OCI-LY1 (cell line): ENCODE measurements at regions not wholly inside any gene's neighbourhood (a gene's known extent, or its start where the extent isn't known, plus 50 kb on each side); places are given as distances from the start of the nearest gene placed in this dataset.

Experiments
- H2AFZ ChIP-seq: fragments of 200-600 bp; sonication (generic), shearing (Covaris generic); 2 replicates; pipeline ENCODE4 v1.6.0; 2014; ENCODE audit warnings: antibody characterized with exemption, mild to moderate bottlenecking, low read length
- H3F3A ChIP-seq: fragments of 200-600 bp; sonication (generic), shearing (Covaris generic); 2 replicates; pipeline ENCODE4 v1.6.0; 2014; ENCODE audit warnings: mild to moderate bottlenecking, antibody characterized with exemption, low read length, moderate library complexity; ENCODE audit not compliant: insufficient read depth
- H3K27ac ChIP-seq: fragments of 200-600 bp; sonication (generic); 2 replicates; pipeline ENCODE4 v1.5.1; 2014; ENCODE audit warnings: low read length, mixed run types, mild to moderate bottlenecking, low read depth; ENCODE audit not compliant: poor library complexity, severe bottlenecking
- H3K27me3 ChIP-seq: fragments of 200-600 bp; sonication (generic); 2 replicates; pipeline ENCODE4 v1.6.0; 2014; ENCODE audit warnings: antibody characterized with exemption, mild to moderate bottlenecking, low read length, moderate library complexity; ENCODE audit not compliant: insufficient read depth
- H3K36me3 ChIP-seq: fragments of 200-600 bp; sonication (generic); 2 replicates; pipeline ENCODE4 v1.6.1; 2014; ENCODE audit warnings: mild to moderate bottlenecking, antibody characterized with exemption, low read length, moderate library complexity, mixed read lengths; ENCODE audit not compliant: insufficient read depth
- H3K4me1 ChIP-seq: fragments of 200-600 bp; sonication (generic); 2 replicates; pipeline ENCODE4 v1.5.1; 2014; ENCODE audit warnings: mild to moderate bottlenecking, low read length, moderate library complexity; ENCODE audit not compliant: insufficient read depth, severe bottlenecking
- H3K4me2 ChIP-seq: fragments of 200-600 bp; sonication (generic), shearing (Covaris generic); 2 replicates; pipeline ENCODE4 v1.6.1; 2014; ENCODE audit warnings: low read length
- H3K4me3 ChIP-seq: fragments of 200-600 bp; sonication (generic); 2 replicates; pipeline ENCODE4 v1.5.1; 2014; ENCODE audit warnings: low read length, low read depth, mild to moderate bottlenecking, mixed read lengths; ENCODE audit not compliant: poor library complexity, severe bottlenecking
- H3K79me2 ChIP-seq: fragments of 200-600 bp; shearing (Covaris generic); 2 replicates; pipeline ENCODE4 v1.6.1; 2016; ENCODE audit warnings: mixed run types, low read length, mixed read lengths; ENCODE audit not compliant: insufficient read depth
- H3K9ac ChIP-seq: fragments of 200-600 bp; sonication (generic), shearing (Covaris generic); 2 replicates; pipeline ENCODE4 v1.6.1; 2014; ENCODE audit warnings: mild to moderate bottlenecking, low read length, mixed read lengths
- H3K9me2 ChIP-seq: fragments of 200-600 bp; sonication (generic), shearing (Covaris generic); 2 replicates; pipeline ENCODE4 v1.6.1; 2014; ENCODE audit warnings: low read depth, mild to moderate bottlenecking, low read length, mixed read lengths
- H3K9me3 ChIP-seq: fragments of 200-600 bp; shearing (Covaris generic); 2 replicates; pipeline ENCODE4 v1.6.1; 2014; ENCODE audit warnings: low read length, mixed read lengths
- H4K20me1 ChIP-seq: fragments of 200-600 bp; sonication (generic), shearing (Covaris generic); 2 replicates; pipeline ENCODE4 v1.6.0; 2016; ENCODE audit warnings: mild to moderate bottlenecking, low read length; ENCODE audit not compliant: insufficient read depth
- EZH2 ChIP-seq: fragments of 200-600 bp; sonication (generic), shearing (Covaris generic); IDR thresholded peaks from 2 replicates; pipeline ENCODE4 v1.8.0; 2017; ENCODE audit warnings: borderline replicate concordance, mixed run types, mild to moderate bottlenecking, antibody characterized with exemption, low read length, moderate library complexity, mixed read lengths
- TF ChIP-seq, protein P1 (sequence below): fragments of 200-600 bp; sonication (generic), shearing (Covaris generic); IDR thresholded peaks from 2 replicates; pipeline ENCODE4 v1.5.1; 2017; ENCODE audit warnings: mild to moderate bottlenecking, antibody characterized with exemption, low read length, moderate library complexity, mixed read lengths

DNA sequence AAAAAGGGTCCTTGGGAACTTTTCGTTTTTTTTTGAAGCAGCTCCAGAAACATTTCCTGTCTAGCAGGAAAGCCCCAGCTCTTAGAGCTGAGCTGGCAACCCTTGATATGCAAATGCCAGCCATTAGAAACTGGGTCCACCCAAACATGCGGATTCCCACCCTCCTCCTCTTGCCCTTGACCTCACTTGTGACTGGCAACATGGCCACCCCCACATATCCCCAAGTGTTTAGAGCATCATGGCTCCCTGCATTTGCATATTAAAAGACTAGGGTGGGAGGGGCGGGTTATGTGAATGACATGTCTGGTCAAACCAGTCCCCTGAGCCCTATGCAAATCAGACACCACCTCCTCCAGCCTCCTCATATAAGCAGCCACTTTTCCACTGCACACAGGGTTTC, 671.1 kb downstream of the FAT4 start:
- Histone ChIP-seq H4K20me1 (no peaks in the 10 kb centered on the region), H3K9ac (no peak overlapping the region), H3K4me1 (no peaks in the 10 kb centered on the region), H3K9me3 (no peaks in the 10 kb centered on the region), H3K36me3 (no peaks in the 10 kb centered on the region), H2AFZ (no peak overlapping the region), H3K79me2 (no peaks in the 10 kb centered on the region), H3K4me2 (no peak overlapping the region), H3F3A (no peaks in the 10 kb centered on the region), H3K27ac (no peak overlapping the region), H3K9me2 (no peaks in the 10 kb centered on the region), H3K27me3 (no peaks in the 10 kb centered on the region), H3K4me3 (no peak overlapping the region)
- TF ChIP-seq, protein P1, sequence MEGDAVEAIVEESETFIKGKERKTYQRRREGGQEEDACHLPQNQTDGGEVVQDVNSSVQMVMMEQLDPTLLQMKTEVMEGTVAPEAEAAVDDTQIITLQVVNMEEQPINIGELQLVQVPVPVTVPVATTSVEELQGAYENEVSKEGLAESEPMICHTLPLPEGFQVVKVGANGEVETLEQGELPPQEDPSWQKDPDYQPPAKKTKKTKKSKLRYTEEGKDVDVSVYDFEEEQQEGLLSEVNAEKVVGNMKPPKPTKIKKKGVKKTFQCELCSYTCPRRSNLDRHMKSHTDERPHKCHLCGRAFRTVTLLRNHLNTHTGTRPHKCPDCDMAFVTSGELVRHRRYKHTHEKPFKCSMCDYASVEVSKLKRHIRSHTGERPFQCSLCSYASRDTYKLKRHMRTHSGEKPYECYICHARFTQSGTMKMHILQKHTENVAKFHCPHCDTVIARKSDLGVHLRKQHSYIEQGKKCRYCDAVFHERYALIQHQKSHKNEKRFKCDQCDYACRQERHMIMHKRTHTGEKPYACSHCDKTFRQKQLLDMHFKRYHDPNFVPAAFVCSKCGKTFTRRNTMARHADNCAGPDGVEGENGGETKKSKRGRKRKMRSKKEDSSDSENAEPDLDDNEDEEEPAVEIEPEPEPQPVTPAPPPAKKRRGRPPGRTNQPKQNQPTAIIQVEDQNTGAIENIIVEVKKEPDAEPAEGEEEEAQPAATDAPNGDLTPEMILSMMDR = no peak
- TF ChIP-seq EZH2 = no peak

DNA sequence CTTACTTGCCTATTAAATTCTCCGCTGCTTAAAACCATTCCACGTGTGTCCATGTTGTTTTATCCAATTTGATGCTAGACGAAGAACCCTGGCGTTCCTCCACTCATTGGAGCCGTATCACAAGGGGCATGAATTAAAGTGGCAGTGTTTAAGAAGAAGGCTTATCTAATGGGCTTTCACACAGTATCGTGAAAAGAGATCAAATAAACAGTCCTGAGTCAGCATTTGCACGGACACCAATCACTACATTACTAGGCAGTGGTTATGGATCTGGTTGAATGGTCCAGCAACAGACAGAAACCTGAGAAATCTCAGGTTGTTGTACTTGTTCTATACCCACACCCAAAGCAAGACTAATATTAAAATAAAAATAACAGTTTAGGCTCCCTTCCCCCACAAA, 671.6 kb downstream of the FAT4 start:
- Histone ChIP-seq H3F3A (no peaks in the 10 kb centered on the region), H4K20me1 (no peaks in the 10 kb centered on the region), H3K9ac (no peak overlapping the region), H3K9me2 (no peaks in the 10 kb centered on the region), H3K4me2 (no peak overlapping the region), H3K4me3 (no peak overlapping the region), H3K4me1 (no peaks in the 10 kb centered on the region), H3K27me3 (no peaks in the 10 kb centered on the region), H3K79me2 (no peaks in the 10 kb centered on the region), H3K9me3 (no peaks in the 10 kb centered on the region), H3K27ac (no peak overlapping the region), H2AFZ (no peak overlapping the region), H3K36me3 (no peaks in the 10 kb centered on the region)
- TF ChIP-seq, protein P1 = no peak
- no peak for TF ChIP-seq EZH2

DNA sequence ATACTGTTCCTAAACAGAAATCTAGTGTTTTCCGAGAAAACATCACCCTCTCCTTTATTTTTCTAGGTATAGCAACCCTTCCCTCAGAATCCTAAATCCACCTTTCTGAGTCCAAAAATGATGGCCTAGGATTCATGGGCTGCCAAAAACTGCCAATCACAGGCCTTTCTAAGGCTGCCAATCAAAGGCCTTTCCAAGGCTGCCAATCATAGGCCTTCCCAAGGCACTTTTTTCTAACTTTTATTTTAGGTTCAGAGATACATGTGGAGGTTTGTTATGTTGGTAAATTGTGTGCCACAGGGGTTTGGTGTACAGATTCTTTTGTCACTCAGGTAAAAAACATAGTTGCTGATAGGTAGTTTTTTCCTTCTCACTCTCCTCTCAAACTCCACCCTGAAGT, 673.7 kb downstream of the FAT4 start:
- Histone ChIP-seq H3K9me3 (no peaks in the 10 kb centered on the region), H3F3A (no peaks in the 10 kb centered on the region), H3K27me3 (no peaks in the 10 kb centered on the region), H3K4me3 (no peak overlapping the region), H3K9me2 (no peaks in the 10 kb centered on the region), H4K20me1 (no peaks in the 10 kb centered on the region), H3K27ac (no peak overlapping the region), H3K4me2 (no peak overlapping the region), H3K36me3 (no peaks in the 10 kb centered on the region), H3K9ac (no peak overlapping the region), H3K4me1 (no peaks in the 10 kb centered on the region), H3K79me2 (no peaks in the 10 kb centered on the region), H2AFZ (no peak overlapping the region)
- no peak for TF ChIP-seq EZH2
- TF ChIP-seq, protein P1 = no peak
